OCI-LY7 (cell line): ENCODE measurements at regions not wholly inside any gene's neighbourhood (a gene's known extent, or its start where the extent isn't known, plus 50 kb on each side); places are given as distances from the start of the nearest gene placed in this dataset.

Source experiments
- CTCF ChIP-seq: fragments of 200-600 bp; sonication (generic); conservative IDR thresholded peaks from 2 replicates; pipeline ENCODE4 v1.5.1; 2014; ENCODE audit warnings: mild to moderate bottlenecking, antibody characterized with exemption, low read length, moderate library complexity, mixed read lengths
- EZH2phosphoT487 ChIP-seq: fragments of 200-600 bp; sonication (generic); IDR thresholded peaks from 2 replicates; pipeline ENCODE4 v1.6.1; 2018; ENCODE audit warnings: low read depth, borderline replicate concordance, mild to moderate bottlenecking, mixed run types, antibody characterized with exemption, low read length, moderate library complexity, mixed read lengths

GRCh38 chr18:46335534-46336101, 231.4 kb downstream of the HAUS1 start:
- no peak for TF ChIP-seq CTCF
- TF ChIP-seq EZH2phosphoT487 = no peak
